ENCODE measurements at regions not wholly inside any gene's neighbourhood (a gene's known extent, or its start where the extent isn't known, plus 50 kb on each side); places are given as distances from the start of the nearest gene placed in this dataset.

GRCh38 chr5:3957658-3958057, 362.0 kb downstream of the IRX1 start:
- TF ChIP-seq CTCF (IDR thresholded peaks at IDR 0.05) (no peak), ZFX (IDR thresholded peaks at IDR 0.05; ENCODE audit: borderline replicate concordance) (no peak)

Data from 22Rv1 (cell line).